GM21717 (cell line): ENCODE measurements at regions not wholly inside any gene's neighbourhood (a gene's known extent, or its start where the extent isn't known, plus 50 kb on each side); places are given as distances from the start of the nearest gene placed in this dataset.
"Not testable (repeated sequence)": the region's sequence is repeated elsewhere in the genome, so short reads cannot be mapped to it uniquely, and the experiment has no call there.

Experiments used
- ATAC-seq: cut with Tn5 transposase; IDR thresholded peaks from one replicate; pipeline ENCODE4 v1.9.1; 2021; ENCODE audit warnings: mild to moderate bottlenecking, moderate library complexity; ENCODE audit not compliant: unreplicated experiment

GRCh38 chrX:7409866-7410265 lies 261.9 kb upstream of the PUDP start:
- no peak for ATAC-seq

- ATAC-seq, result no peak
Observed at GRCh38 chrX:7399373-7399772, 251.4 kb upstream of the PUDP start.

- no peak for ATAC-seq
Observed at GRCh38 chrX:7390441-7390840, 242.5 kb upstream of the PUDP start.

- no peak for ATAC-seq
Observed at GRCh38 chrX:7389576-7389975, 241.6 kb upstream of the PUDP start.

GRCh38 chrX:7385131-7385530 lies 237.2 kb upstream of the PUDP start:
- ATAC-seq, result no peak

GRCh38 chrX:7378406-7378805 lies 230.5 kb upstream of the PUDP start:
- ATAC-seq, result no peak

GRCh38 chrX:7372825-7373525 lies 225.0 kb upstream of the PUDP start:
- ATAC-seq, result no peak

GRCh38 chrX:7362111-7362510 lies 214.2 kb upstream of the PUDP start:
- no peak for ATAC-seq

- ATAC-seq, result no peak
Observed at GRCh38 chrX:7351926-7352325, 204.0 kb upstream of the PUDP start.

- ATAC-seq, result no peak
Observed at GRCh38 chrX:7347465-7347864, 199.5 kb upstream of the PUDP start.

GRCh38 chrX:7346021-7346420 lies 198.1 kb upstream of the PUDP start:
- no peak for ATAC-seq

- ATAC-seq, result no peak
Observed at GRCh38 chrX:7343181-7343580, 195.2 kb upstream of the PUDP start.

GRCh38 chrX:7335816-7336362 lies 187.9 kb upstream of the PUDP start:
- ATAC-seq, result not testable (repeated sequence)

- ATAC-seq, result no peak
Observed at GRCh38 chrX:7334253-7334935, 186.4 kb upstream of the PUDP start.

GRCh38 chrX:7330971-7331746 lies 183.2 kb upstream of the PUDP start:
- ATAC-seq, result no peak

- ATAC-seq, result no peak
Observed at GRCh38 chrX:7330556-7330955, 182.6 kb upstream of the PUDP start.

- ATAC-seq, result no peak
Observed at GRCh38 chrX:7318661-7319060, 170.7 kb upstream of the PUDP start.

- ATAC-seq, result no peak
Observed at GRCh38 chrX:7318241-7318640, 170.3 kb upstream of the PUDP start.

GRCh38 chrX:7316887-7317286 lies 168.9 kb upstream of the PUDP start:
- no peak for ATAC-seq

- ATAC-seq, result no peak
Observed at GRCh38 chrX:7316280-7316679, 168.3 kb upstream of the PUDP start.

- no peak for ATAC-seq
Observed at GRCh38 chrX:7314425-7314824, 166.5 kb upstream of the PUDP start.

GRCh38 chrX:7307720-7308119 lies 159.8 kb upstream of the PUDP start:
- no peak for ATAC-seq
